Thoracic aorta (tissue), 2 donors: ENCODE measurements at regions not wholly inside any gene's neighbourhood (a gene's known extent, or its start where the extent isn't known, plus 50 kb on each side); places are given as distances from the start of the nearest gene placed in this dataset.

Experiments used
- ATAC-seq: fragments of 150-250 bp; one replicate; pipeline ENCODE4 v1.8.0; 2017; ENCODE audit warnings: low read depth; ENCODE audit not compliant: insufficient number of reproducible peaks, low FRiP score
- DNase-seq: peaks from one replicate; pipeline ENCODE4 v3.0.0-alpha.2; 2020; ENCODE audit warnings: low spot score
- H3K27ac ChIP-seq, 2 donors: fragments of 200-600 bp; sonication (generic); 1 replicate in 1 of 2; 2 replicates in 1 of 2; pipeline ENCODE4 v1.5.1; 2016; ENCODE audit warnings: mild to moderate bottlenecking in 2 of 2, moderate library complexity in 2 of 2
- H3K27me3 ChIP-seq: fragments of 200-600 bp; sonication (generic); replicated peaks from 2 replicates; pipeline ENCODE4 v1.6.0; 2016; ENCODE audit warnings: mild to moderate bottlenecking; ENCODE audit not compliant: insufficient read depth
- H3K36me3 ChIP-seq: fragments of 200-600 bp; sonication (generic); one replicate; pipeline ENCODE4 v1.5.1; 2016
- H3K4me1 ChIP-seq, 2 donors: fragments of 200-600 bp; sonication (generic); 1 replicate in 1 of 2; 2 replicates in 1 of 2; pipeline versions ENCODE4 v1.5.1 to v1.6.0; 2016; ENCODE audit warnings: low read depth in 2 of 2, mild to moderate bottlenecking in 1 of 2; ENCODE audit not compliant: control insufficient read depth in 1 of 2
- H3K4me3 ChIP-seq: fragments of 200-600 bp; sonication (generic); 2 replicates; pipeline ENCODE4 v1.5.1; 2016; ENCODE audit warnings: mild to moderate bottlenecking
- H3K9me3 ChIP-seq: fragments of 200-600 bp; sonication (generic); 2 replicates; pipeline ENCODE4 v1.5.1; 2016
- CTCF ChIP-seq: fragments of 200-600 bp; sonication (generic); IDR thresholded peaks from one replicate; pipeline ENCODE4 v1.5.1; 2019; ENCODE audit warnings: antibody characterized with exemption

- no peak for TF ChIP-seq CTCF
- H3K27me3 ChIP-seq, result no peaks in the 10 kb centered on the region
- H3K36me3 ChIP-seq, result no peaks in the 10 kb centered on the region
- no peak overlapping the region for H3K27ac ChIP-seq
- H3K4me1 ChIP-seq, result no peaks in the 10 kb centered on the region
- H3K4me3 ChIP-seq, result no peak overlapping the region
- H3K9me3 ChIP-seq, result no peaks in the 10 kb centered on the region
- DNase-seq (no peak), ATAC-seq (no peak)
Measured at GRCh38 chr4:136002316-136002715, 1530.0 kb downstream of the PCDH18 start.

- no peak for ATAC-seq
- Histone ChIP-seq H3K27me3 (no peaks in the 10 kb centered on the region), H3K9me3 (no peaks in the 10 kb centered on the region), H3K4me1 (no peaks in the 10 kb centered on the region), H3K27ac (no peak overlapping the region), H3K36me3 (no peaks in the 10 kb centered on the region), H3K4me3 (no peak overlapping the region)
- DNase-seq, result no peak
- TF ChIP-seq CTCF, result no peak
Measured at GRCh38 chr4:136001791-136002190, 1530.5 kb downstream of the PCDH18 start.

GRCh38 chr4:136000246-136000645, 1532.0 kb downstream of the PCDH18 start:
- Histone ChIP-seq H3K4me1 (no peaks in the 10 kb centered on the region), H3K27me3 (no peaks in the 10 kb centered on the region), H3K27ac (no peak overlapping the region), H3K4me3 (no peak overlapping the region), H3K36me3 (no peaks in the 10 kb centered on the region), H3K9me3 (no peaks in the 10 kb centered on the region)
- no peak for ATAC-seq
- no peak for DNase-seq
- TF ChIP-seq CTCF, result no peak

GRCh38 chr4:135994360-135994759, 1537.9 kb downstream of the PCDH18 start:
- H3K9me3 ChIP-seq, result no peaks in the 10 kb centered on the region
- no peak for DNase-seq
- no peak overlapping the region for H3K27ac ChIP-seq
- TF ChIP-seq CTCF, result no peak
- H3K36me3 ChIP-seq, result no peaks in the 10 kb centered on the region
- ATAC-seq, result no peak
- H3K4me1 ChIP-seq, result no peaks in the 10 kb centered on the region
- no peak overlapping the region for H3K4me3 ChIP-seq
- H3K27me3 ChIP-seq, result no peaks in the 10 kb centered on the region

GRCh38 chr4:135976860-135977259, 1555.4 kb downstream of the PCDH18 start:
- no peaks in the 10 kb centered on the region for H3K4me1 ChIP-seq
- no peaks in the 10 kb centered on the region for H3K27me3 ChIP-seq
- H3K36me3 ChIP-seq, result no peaks in the 10 kb centered on the region
- no peak for ATAC-seq
- TF ChIP-seq CTCF, result no peak
- DNase-seq, result no peak
- no peak overlapping the region for H3K4me3 ChIP-seq
- H3K27ac ChIP-seq, result no peak overlapping the region
- H3K9me3 ChIP-seq, result no peaks in the 10 kb centered on the region
